Middle frontal gyrus (tissue), 1 donor: ENCODE measurements at regions not wholly inside any gene's neighbourhood (a gene's known extent, or its start where the extent isn't known, plus 50 kb on each side); places are given as distances from the start of the nearest gene placed in this dataset.
"Not testable (repeated sequence)": the region's sequence is repeated elsewhere in the genome, so short reads cannot be mapped to it uniquely, and the experiment has no call there.

Experiments used
- DNase-seq: peaks from one replicate; pipeline ENCODE4 v3.0.0-alpha.2; 2015; ENCODE audit warnings: low spot score; ENCODE audit errors: extremely low spot score

- DNase-seq, result no peak
Measured at GRCh38 chr4:60296386-60296785, 903.7 kb upstream of the ADGRL3 start.

GRCh38 chr4:60313611-60314178 is 886.4 kb upstream of the ADGRL3 start:
- DNase-seq, result no peak

GRCh38 chr4:60314416-60314815 is 885.7 kb upstream of the ADGRL3 start:
- DNase-seq, result no peak

GRCh38 chr4:60315586-60315985 is 884.5 kb upstream of the ADGRL3 start:
- DNase-seq, result no peak

GRCh38 chr4:60326735-60327134 is 873.4 kb upstream of the ADGRL3 start:
- DNase-seq, result no peak

- DNase-seq, result no peak
Measured at GRCh38 chr4:60327651-60328050, 872.5 kb upstream of the ADGRL3 start.

- no peak for DNase-seq
Measured at GRCh38 chr4:60344908-60345307, 855.2 kb upstream of the ADGRL3 start.

- no peak for DNase-seq
Measured at GRCh38 chr4:60345392-60345791, 854.7 kb upstream of the ADGRL3 start.

GRCh38 chr4:60359746-60360367 is 840.3 kb upstream of the ADGRL3 start:
- no peak for DNase-seq

GRCh38 chr4:60365176-60365575 is 835.0 kb upstream of the ADGRL3 start:
- no peak for DNase-seq

- peak; percentile 15 for DNase-seq
Measured at GRCh38 chr4:60366661-60367060, 833.5 kb upstream of the ADGRL3 start.

- DNase-seq, result no peak
Measured at GRCh38 chr4:60368986-60369385, 831.1 kb upstream of the ADGRL3 start.

- no peak for DNase-seq
Measured at GRCh38 chr4:60378010-60378409, 822.1 kb upstream of the ADGRL3 start.

GRCh38 chr4:60384516-60384915 is 815.6 kb upstream of the ADGRL3 start:
- peak; percentile 42 for DNase-seq

- DNase-seq, result no peak
Measured at GRCh38 chr4:60389633-60390032, 810.5 kb upstream of the ADGRL3 start.

GRCh38 chr4:60396341-60397049 is 803.6 kb upstream of the ADGRL3 start:
- DNase-seq, result no peak

- DNase-seq, result no peak
Measured at GRCh38 chr4:60400593-60400992, 799.5 kb upstream of the ADGRL3 start.

GRCh38 chr4:60404027-60404426 is 796.1 kb upstream of the ADGRL3 start:
- DNase-seq, result no peak

- no peak for DNase-seq
Measured at GRCh38 chr4:60422439-60422838, 777.7 kb upstream of the ADGRL3 start.

- DNase-seq, result not testable (repeated sequence)
Measured at GRCh38 chr4:60423573-60424184, 776.4 kb upstream of the ADGRL3 start.

GRCh38 chr4:60432911-60433310 is 767.2 kb upstream of the ADGRL3 start:
- DNase-seq, result no peak

GRCh38 chr4:60443068-60443467 is 757.1 kb upstream of the ADGRL3 start:
- no peak for DNase-seq
